ENCODE measurements at regions not wholly inside any gene's neighbourhood (a gene's known extent, or its start where the extent isn't known, plus 50 kb on each side); places are given as distances from the start of the nearest gene placed in this dataset.

DNA sequence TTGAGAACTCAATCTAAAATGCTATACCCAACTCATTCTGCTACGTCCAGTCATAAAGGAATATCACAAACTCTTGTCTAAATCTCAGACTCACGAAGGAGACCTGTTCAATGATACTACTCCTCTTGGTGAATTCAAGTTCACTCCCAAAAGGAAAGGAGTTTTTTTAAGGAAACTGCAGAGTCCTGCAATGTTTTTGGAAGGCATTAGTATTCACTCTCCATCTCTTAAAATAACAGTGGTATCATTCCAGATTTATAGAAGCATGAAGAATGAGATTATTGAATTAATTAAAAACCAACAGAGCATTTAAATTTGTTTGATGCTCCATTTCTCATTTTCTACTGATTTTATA, 73.4 kb downstream of the FOXD1 start:
- H3K9ac ChIP-seq (ENCODE audit: low read length in 2 of 2): no peak overlapping the region
- peaks cover 17 to 26% of the 10 kb centered on the region in 2 donors for H3K27me3 ChIP-seq (ENCODE audit: control insufficient read depth in 1 of 2, insufficient read depth in 2 of 2, low read length in 2 of 2)
- H3K4me3 ChIP-seq (ENCODE audit: low read length in 2 of 2): no peak overlapping the region
- no peaks in the 10 kb centered on the region for H3K4me1 ChIP-seq (ENCODE audit: control insufficient read depth, insufficient read depth, low read length)
- H3K27ac ChIP-seq (ENCODE audit: low read length): no peak overlapping the region
- H3K9me3 ChIP-seq (ENCODE audit: control insufficient read depth in 2 of 2, low read length in 2 of 2): no peaks in the 10 kb centered on the region
- no peaks in the 10 kb centered on the region for H3K36me3 ChIP-seq (ENCODE audit: control insufficient read depth in 2 of 2, insufficient read depth in 2 of 2, low read length in 2 of 2)

DNA sequence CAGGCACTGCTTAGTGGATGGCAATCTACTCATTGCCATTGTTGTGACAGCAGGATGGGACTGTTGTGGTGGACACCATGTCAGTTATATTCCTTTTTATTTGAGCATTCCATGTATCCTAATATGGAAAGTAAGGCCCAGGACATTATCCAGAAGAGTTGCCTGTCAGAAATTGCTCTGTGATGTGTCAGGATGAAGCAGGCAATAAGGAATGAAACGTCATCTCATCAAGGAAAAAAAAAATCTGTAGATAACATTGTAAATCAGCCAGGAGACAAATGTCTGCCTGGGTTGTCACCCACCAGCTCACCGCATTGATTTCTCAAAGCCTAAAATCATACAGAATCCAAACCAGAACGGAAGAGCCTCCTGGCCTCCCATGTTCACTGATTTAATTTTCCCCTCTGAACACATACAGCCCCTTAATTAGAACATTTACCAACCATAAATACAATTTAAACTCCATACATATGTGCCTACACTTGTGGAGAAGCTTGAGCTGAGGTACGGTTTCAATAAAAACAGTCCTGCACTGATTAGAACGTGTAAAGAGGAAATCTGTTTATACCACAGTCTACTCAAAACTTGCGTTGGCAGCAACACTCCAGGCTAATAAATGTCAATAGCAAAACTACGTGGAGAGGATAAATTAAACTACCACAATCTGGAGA, 73.9 kb downstream of the FOXD1 start:
- Histone ChIP-seq H3K27ac (ENCODE audit: low read length) (no peak overlapping the region), H3K4me1 (ENCODE audit: control insufficient read depth, insufficient read depth, low read length) (no peaks in the 10 kb centered on the region), H3K9ac (ENCODE audit: low read length in 2 of 2) (no peak overlapping the region), H3K36me3 (ENCODE audit: control insufficient read depth in 2 of 2, insufficient read depth in 2 of 2, low read length in 2 of 2) (no peaks in the 10 kb centered on the region), H3K9me3 (ENCODE audit: control insufficient read depth in 2 of 2, low read length in 2 of 2) (no peaks in the 10 kb centered on the region), H3K4me3 (ENCODE audit: low read length in 2 of 2) (no peak overlapping the region), H3K27me3 (ENCODE audit: control insufficient read depth in 1 of 2, insufficient read depth in 2 of 2, low read length in 2 of 2) (peaks cover 12 to 21% of the 10 kb centered on the region in 2 donors)

DNA sequence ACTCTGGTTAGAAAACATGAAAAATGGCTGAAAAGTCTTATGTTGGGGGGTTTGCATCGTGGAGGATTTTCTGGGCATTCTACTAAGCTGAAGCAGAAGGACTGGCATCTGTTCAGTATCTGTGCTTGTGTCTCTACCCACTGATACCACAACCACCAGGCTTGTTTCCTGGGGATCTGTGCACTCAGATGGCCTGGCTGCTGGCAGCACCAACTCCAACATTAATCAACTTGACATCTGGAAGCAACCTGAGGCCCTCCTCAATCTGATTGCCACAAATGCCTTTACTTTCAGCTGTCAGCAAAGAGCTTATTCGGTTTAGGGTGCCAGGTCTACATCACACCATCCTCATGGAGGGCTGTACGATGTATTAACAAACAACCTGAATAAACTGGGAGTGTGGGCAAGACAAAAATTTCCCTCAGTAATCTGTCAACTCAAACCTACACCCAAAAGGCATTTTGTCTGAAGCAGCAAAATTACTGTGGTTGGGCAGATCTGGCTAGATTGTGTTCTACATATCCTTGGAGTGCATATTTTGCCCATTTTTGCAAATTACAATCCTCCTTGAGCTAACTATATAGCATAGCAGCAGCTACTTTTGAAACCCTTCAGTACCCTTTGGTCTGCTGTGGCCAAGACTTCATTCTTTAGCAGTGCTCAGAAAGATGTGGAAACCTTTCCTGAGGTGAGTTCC, 74.6 kb downstream of the FOXD1 start:
- H3K27me3 ChIP-seq (ENCODE audit: control insufficient read depth in 1 of 2, insufficient read depth in 2 of 2, low read length in 2 of 2): peaks cover 12 to 16% of the 10 kb centered on the region in 2 donors
- H3K36me3 ChIP-seq (ENCODE audit: control insufficient read depth in 2 of 2, insufficient read depth in 2 of 2, low read length in 2 of 2): no peaks in the 10 kb centered on the region
- no peaks in the 10 kb centered on the region for H3K4me1 ChIP-seq (ENCODE audit: control insufficient read depth, insufficient read depth, low read length)
- H3K27ac ChIP-seq (ENCODE audit: low read length): no peak overlapping the region
- H3K4me3 ChIP-seq (ENCODE audit: low read length in 2 of 2): no peak overlapping the region
- H3K9me3 ChIP-seq (ENCODE audit: control insufficient read depth in 2 of 2, low read length in 2 of 2): no peaks in the 10 kb centered on the region
- H3K9ac ChIP-seq (ENCODE audit: low read length in 2 of 2): no peak overlapping the region

DNA sequence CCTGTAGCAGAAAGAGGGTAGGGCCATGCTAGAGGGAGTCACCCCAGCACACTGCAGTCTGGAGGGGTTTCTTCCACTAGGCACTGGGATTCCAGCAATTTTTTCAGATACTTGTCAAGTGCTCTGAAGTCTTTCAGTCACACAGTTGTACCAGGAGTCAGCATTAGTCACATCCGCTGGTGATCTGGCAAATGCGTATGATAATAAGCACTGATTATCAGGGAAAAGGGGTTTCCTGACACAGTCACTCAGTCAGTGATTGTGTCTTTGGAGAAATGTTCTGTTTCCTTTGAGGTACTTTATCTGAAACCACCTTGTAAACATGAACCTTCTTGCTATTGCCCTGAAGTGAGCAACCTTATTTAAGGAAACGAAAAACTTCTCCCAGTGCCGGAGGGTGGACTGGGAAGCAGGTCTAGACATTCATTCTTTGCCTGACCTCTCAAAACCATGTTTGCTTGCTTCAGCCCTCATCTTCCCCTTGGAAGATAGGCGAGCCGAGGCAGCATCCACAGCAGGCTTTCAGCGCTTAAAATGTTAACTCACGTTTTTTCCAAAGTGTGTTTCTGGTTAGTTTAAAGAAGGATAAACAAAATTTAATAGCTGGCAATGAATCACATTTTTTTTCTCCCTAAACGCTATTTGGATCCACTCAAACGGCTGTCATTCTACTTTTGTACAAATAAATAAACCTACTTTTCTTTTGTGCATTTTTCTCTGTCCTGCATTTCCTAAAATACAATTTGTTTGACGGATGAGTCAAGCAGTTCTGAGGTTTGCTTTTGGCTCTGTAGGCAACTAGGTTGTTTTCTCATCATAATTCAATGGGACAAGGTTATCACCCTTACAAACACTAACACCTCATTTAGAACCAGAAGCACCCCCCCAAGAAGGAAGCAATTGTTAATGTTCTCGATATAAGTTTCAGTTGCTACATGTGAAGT, 77.7 kb downstream of the FOXD1 start:
- Histone ChIP-seq H3K9ac (ENCODE audit: low read length in 2 of 2) (no peak overlapping the region), H3K36me3 (ENCODE audit: control insufficient read depth in 2 of 2, insufficient read depth in 2 of 2, low read length in 2 of 2) (no peaks in the 10 kb centered on the region), H3K27me3 (ENCODE audit: control insufficient read depth in 1 of 2, insufficient read depth in 2 of 2, low read length in 2 of 2) (peaks cover 5 to 7% of the 10 kb centered on the region in 2 donors), H3K27ac (ENCODE audit: low read length) (no peak overlapping the region), H3K9me3 (ENCODE audit: control insufficient read depth in 2 of 2, low read length in 2 of 2) (no peaks in the 10 kb centered on the region), H3K4me3 (ENCODE audit: low read length in 2 of 2) (no peak overlapping the region), H3K4me1 (ENCODE audit: control insufficient read depth, insufficient read depth, low read length) (no peaks in the 10 kb centered on the region)

DNA sequence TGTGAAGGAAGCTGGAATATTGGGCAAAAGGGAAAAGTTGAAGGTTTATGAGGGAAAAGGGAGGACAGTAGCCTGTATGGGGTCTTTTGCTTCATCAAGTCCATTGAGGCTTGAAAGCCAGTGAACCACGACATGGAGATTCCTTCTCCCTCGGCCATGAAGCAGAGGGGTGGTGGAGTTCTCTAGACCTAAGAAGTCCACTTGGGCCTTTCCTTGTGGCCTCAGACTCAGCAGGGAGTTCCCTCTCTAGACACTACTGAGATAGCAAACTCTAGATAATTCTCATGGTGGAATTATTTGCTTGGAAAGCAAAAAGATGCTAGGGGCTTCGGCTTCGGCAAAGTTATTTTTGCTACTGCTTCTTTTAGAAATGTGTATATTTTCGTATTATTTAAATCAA, 78.5 kb downstream of the FOXD1 start:
- no peak overlapping the region for H3K4me3 ChIP-seq (ENCODE audit: low read length in 2 of 2)
- H3K36me3 ChIP-seq (ENCODE audit: control insufficient read depth in 2 of 2, insufficient read depth in 2 of 2, low read length in 2 of 2): no peaks in the 10 kb centered on the region
- H3K4me1 ChIP-seq (ENCODE audit: control insufficient read depth, insufficient read depth, low read length): no peaks in the 10 kb centered on the region
- H3K27ac ChIP-seq (ENCODE audit: low read length): no peak overlapping the region
- no peak overlapping the region for H3K9ac ChIP-seq (ENCODE audit: low read length in 2 of 2)
- H3K9me3 ChIP-seq (ENCODE audit: control insufficient read depth in 2 of 2, low read length in 2 of 2): no peaks in the 10 kb centered on the region
- H3K27me3 ChIP-seq (ENCODE audit: control insufficient read depth in 1 of 2, insufficient read depth in 2 of 2, low read length in 2 of 2): peaks cover 5 to 7% of the 10 kb centered on the region in 2 donors

DNA sequence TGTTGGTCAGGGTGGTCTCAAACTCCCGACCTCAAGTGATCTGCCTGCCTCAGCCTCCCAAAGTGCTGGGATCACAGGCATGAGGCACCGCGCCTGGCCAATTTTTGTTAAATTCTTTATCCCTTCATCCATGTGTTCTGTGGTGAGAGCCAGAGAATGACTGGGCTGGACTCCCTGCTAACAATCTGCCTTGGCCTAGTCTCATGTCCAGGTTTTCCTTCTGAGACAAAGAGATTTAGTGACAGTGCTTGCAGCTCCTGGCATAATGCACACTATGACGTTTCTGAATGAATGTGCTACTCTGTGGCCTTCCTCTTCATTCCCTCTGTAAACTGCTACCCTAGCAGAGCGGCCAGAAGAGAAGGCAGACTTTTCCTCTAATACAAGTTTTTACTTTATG, 79.3 kb downstream of the FOXD1 start:
- Histone ChIP-seq H3K4me3 (ENCODE audit: low read length in 2 of 2) (no peak overlapping the region), H3K27ac (ENCODE audit: low read length) (no peak overlapping the region), H3K4me1 (ENCODE audit: control insufficient read depth, insufficient read depth, low read length) (no peaks in the 10 kb centered on the region), H3K27me3 (ENCODE audit: control insufficient read depth in 1 of 2, insufficient read depth in 2 of 2, low read length in 2 of 2) (peaks cover 5 to 7% of the 10 kb centered on the region in 2 donors), H3K9me3 (ENCODE audit: control insufficient read depth in 2 of 2, low read length in 2 of 2) (no peaks in the 10 kb centered on the region), H3K36me3 (ENCODE audit: control insufficient read depth in 2 of 2, insufficient read depth in 2 of 2, low read length in 2 of 2) (no peaks in the 10 kb centered on the region), H3K9ac (ENCODE audit: low read length in 2 of 2) (no peak overlapping the region)

DNA sequence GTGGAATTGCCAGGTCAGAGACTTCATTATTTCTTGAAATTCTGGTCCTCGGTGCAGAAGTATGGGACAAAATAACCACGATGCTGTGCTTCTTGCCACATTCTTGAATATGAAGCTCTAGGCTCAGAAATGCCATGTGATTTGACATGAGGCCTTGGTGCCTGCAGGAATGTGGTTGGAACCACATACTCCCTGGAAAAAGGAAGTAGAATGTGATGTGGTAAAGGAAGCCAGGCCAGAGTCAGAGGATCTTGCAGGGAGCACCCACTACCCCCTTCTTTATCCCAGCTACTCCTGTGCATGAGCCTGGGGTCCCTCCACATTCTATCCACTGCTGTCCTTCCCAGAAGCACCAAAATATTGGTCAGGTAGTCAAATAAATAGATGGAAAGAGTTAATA, 80.9 kb downstream of the FOXD1 start:
- H3K9me3 ChIP-seq (ENCODE audit: control insufficient read depth in 2 of 2, low read length in 2 of 2): no peaks in the 10 kb centered on the region
- H3K36me3 ChIP-seq (ENCODE audit: control insufficient read depth in 2 of 2, insufficient read depth in 2 of 2, low read length in 2 of 2): no peaks in the 10 kb centered on the region
- H3K27me3 ChIP-seq (ENCODE audit: control insufficient read depth in 1 of 2, insufficient read depth in 2 of 2, low read length in 2 of 2): peaks cover 4 to 9% of the 10 kb centered on the region in 2 donors
- H3K4me1 ChIP-seq (ENCODE audit: control insufficient read depth, insufficient read depth, low read length): no peaks in the 10 kb centered on the region
- no peak overlapping the region for H3K4me3 ChIP-seq (ENCODE audit: low read length in 2 of 2)
- H3K27ac ChIP-seq (ENCODE audit: low read length): no peak overlapping the region
- no peak overlapping the region for H3K9ac ChIP-seq (ENCODE audit: low read length in 2 of 2)

DNA sequence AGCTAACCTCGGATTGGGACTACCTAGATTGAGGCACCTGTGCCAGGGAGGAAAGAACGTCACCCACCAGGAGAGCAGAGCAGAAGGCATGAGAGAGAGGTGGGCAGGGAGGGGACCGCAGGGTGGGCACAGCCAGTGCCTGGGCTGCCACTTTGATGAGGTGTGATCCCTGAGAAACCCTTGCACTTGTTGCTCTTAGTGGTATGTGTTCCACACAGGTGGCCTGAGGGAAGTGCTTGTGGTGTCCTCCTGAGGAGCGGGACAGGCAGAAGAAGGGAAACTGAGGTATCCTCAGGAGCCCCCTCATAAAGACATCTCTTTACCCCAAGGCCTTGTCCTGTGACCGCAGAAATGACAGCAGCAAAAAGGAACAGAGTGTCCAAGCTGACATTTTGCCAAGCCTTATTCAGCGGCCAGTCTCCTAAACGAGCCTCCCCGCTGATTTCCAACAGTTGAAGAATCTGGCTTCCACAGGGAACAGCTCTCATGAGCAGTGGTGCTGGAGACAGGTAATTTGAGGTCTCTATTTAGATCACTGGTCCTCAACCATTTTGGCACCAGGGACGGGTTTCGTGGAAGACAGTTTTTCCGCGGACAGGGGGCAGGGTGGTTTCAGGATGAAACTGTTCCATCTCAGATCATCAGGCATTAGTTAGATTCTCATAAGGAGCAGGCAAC, 82.4 kb downstream of the FOXD1 start:
- Histone ChIP-seq H3K27me3 (ENCODE audit: control insufficient read depth in 1 of 2, insufficient read depth in 2 of 2, low read length in 2 of 2) (peaks cover 4 to 9% of the 10 kb centered on the region in 2 donors), H3K9me3 (ENCODE audit: control insufficient read depth in 2 of 2, low read length in 2 of 2) (no peaks in the 10 kb centered on the region), H3K36me3 (ENCODE audit: control insufficient read depth in 2 of 2, insufficient read depth in 2 of 2, low read length in 2 of 2) (no peaks in the 10 kb centered on the region), H3K9ac (ENCODE audit: low read length in 2 of 2) (no peak overlapping the region), H3K27ac (ENCODE audit: low read length) (no peak overlapping the region), H3K4me1 (ENCODE audit: control insufficient read depth, insufficient read depth, low read length) (no peaks in the 10 kb centered on the region), H3K4me3 (ENCODE audit: low read length in 2 of 2) (no peak overlapping the region)

DNA sequence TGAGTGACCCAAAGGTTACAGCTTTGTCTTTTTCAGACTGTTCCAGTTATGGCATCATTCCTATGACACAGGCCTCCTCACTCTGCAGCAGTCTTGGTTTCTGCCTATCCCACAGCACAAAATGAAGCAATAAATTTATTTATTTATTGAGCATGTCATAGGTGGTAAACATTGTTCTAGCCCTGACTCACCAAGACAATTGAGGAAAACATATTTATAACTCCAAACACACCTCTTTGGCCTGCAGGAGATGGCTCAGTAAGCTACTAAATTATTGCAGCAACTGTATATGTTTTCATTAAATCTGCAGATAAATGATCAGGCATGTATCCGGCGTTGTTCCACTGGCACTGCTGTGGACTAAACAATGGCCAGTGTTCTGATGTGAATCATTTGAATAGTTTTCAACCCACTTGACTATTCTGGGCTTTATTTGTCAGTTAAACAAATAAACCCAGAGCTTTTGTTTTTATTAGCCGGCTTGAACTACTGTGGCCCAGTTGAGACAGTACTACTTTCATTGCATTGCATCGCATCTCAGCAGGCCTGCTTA, 83.2 kb downstream of the FOXD1 start:
- H3K9ac ChIP-seq (ENCODE audit: low read length in 2 of 2): no peak overlapping the region
- peaks cover 2 to 4% of the 10 kb centered on the region in 2 donors for H3K27me3 ChIP-seq (ENCODE audit: control insufficient read depth in 1 of 2, insufficient read depth in 2 of 2, low read length in 2 of 2)
- no peaks in the 10 kb centered on the region for H3K4me1 ChIP-seq (ENCODE audit: control insufficient read depth, insufficient read depth, low read length)
- H3K9me3 ChIP-seq (ENCODE audit: control insufficient read depth in 2 of 2, low read length in 2 of 2): no peaks in the 10 kb centered on the region
- H3K4me3 ChIP-seq (ENCODE audit: low read length in 2 of 2): no peak overlapping the region
- no peak overlapping the region for H3K27ac ChIP-seq (ENCODE audit: low read length)
- H3K36me3 ChIP-seq (ENCODE audit: control insufficient read depth in 2 of 2, insufficient read depth in 2 of 2, low read length in 2 of 2): no peaks in the 10 kb centered on the region
